HG03280 (cell line): ENCODE measurements at regions not wholly inside any gene's neighbourhood (a gene's known extent, or its start where the extent isn't known, plus 50 kb on each side); places are given as distances from the start of the nearest gene placed in this dataset.
"Not testable (repeated sequence)": the region's sequence is repeated elsewhere in the genome, so short reads cannot be mapped to it uniquely, and the experiment has no call there.

ENCODE experiments used
- ATAC-seq: cut with Tn5 transposase; IDR thresholded peaks from one replicate; pipeline ENCODE4 v1.9.1; 2021; ENCODE audit warnings: mild to moderate bottlenecking, moderate library complexity; ENCODE audit not compliant: unreplicated experiment

DNA sequence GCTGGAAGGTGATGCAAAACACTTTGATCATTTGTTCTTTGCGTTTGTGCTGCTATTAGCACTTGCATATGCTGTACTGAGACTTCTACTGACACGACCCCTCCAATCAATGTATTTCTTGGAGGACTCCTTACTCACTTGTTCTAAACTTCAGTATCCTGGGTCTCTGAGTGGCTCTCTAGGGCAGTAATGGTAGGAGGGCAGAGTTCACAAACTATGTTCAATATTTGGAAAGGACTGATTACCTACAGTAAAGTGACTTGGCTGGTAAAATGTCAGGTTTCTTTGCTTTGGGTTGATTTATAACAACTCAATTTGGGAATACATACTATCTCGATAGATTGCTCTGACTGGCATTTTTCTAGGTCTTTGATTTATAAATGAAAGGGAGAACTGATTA, 93.7 kb downstream of the TRIM43 start:
- no peak for ATAC-seq

DNA sequence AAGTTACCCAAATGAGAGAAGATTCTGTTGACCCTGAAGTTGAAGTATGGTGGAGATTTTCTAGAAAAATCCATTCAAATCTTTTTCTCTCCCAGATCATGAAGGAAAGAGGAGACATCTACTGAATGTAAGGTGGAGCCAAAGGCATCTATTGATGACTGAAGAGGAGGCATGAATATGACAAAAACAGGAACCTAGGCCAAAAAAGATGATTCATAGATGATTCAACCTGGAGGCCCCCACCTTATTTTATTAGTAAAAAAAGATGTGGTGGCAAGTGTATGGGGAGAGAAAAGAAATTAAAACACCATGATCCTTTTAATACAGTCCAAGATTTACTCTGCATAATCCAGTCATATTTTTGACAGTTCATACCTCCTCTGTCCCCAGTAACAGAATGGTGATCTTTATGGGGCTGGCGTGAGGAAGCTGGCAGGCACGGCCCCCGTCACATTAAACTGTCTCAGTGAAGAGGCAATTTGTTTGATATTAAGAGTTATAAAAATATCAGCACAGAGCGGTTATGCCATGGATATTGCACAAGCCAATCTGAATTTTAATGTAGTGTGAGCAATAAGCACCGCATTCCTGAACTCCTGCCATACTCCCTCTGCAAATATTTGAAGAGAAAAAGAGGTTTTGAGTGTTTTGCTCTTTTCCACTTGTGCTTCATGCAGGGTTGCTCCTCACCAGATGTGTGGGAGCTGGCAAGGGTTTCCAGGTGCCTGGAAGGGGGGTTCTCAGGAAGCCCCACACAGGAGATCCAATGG, 94.4 kb downstream of the TRIM43 start:
- not testable (repeated sequence) for ATAC-seq

DNA sequence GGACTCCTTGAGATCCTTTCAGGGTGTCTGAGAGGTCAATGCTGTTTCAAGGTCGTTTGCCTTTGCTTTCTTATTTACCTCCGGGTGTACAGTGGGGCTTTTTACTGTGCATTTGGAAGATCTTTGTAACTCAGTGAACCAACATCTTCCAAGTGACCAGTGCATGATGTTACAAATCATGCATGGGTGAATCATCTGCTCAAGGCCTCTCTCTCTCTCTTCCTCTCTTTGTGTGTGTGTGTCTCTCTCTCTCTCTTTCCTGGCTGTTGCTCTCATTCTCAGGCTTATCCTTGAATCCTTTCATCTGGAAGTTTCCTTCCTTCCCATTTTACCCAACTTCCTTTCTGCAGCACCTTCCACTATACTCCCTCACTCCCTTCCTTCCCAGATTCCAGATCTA, 96.1 kb downstream of the TRIM43 start:
- ATAC-seq, result not testable (repeated sequence)

DNA sequence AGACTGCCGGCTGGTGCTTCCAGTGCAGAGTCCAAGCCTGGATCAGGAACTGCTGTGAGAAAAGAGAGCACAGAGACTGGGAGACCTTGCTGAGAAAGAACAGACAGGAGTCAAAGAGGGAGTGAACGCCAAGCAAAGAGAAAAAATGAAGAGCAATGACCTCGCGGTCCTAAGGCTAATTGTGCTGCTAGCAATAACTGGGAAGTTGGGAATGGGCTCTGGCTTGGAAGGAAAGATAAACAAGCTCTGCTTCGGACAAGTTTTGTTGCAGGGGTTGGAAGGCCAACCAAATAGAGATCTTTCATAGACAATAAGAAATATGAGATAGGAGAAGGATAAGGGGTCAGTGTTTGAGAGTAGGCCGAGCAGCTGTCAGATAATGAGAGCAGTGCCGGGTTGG, 99.4 kb downstream of the TRIM43 start:
- not testable (repeated sequence) for ATAC-seq

DNA sequence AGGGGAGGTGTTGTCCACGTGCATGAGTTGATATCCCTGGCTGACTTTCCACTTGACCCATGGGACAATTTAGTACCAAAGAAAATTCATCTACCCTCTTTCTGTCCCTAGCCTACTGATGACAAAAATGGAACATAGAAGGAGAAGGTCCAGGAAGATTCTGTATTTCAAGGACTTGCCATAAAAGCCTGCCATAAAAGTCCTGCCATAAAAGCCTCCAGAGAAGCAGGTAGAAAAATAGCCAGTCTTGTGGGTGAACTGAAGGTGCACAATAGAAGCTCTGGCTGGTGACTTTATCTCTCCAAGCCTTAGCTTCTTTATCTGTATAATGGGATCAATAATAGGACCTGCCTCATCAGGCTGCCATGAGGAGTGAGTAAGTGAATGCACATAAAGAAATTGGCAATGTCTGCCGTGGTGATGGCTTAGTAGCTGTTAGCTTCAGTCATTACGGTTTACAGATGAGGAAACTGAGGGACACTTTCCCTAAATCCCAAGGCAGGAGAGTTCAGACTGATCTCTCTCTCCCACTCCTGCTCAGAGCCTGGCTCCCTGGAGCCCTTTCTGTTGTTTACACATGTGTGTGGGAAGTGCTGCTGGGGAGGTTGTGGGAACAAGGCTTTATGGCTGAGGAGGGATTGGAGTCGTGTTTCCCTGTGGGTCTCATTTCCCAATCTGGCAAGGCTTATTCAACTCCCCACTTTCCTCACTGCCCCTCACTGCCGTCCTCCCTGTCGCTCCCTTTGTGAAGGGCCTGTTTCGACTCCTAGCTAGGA, 101.5 kb downstream of the TRIM43 start:
- ATAC-seq, result not testable (repeated sequence)

DNA sequence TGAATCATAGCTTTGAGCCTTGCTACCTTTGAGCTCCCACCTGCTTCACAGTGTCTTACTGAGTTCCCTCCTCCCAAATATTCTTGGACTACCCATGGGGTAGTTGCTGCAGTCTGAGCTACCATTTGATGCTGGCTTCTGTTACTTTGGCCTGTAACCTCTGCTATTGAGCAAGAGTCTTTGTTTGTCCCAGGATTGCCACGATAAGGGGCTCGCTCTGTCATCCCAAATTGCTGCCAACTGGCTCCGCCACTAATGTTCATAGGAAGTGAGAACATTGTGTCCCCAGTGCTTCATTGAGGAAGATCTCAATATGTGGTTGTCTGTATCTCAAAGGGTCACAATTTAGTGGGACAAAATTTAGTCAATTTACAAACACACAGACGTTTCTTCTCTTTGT, 103.8 kb downstream of the TRIM43 start:
- ATAC-seq, result no peak

DNA sequence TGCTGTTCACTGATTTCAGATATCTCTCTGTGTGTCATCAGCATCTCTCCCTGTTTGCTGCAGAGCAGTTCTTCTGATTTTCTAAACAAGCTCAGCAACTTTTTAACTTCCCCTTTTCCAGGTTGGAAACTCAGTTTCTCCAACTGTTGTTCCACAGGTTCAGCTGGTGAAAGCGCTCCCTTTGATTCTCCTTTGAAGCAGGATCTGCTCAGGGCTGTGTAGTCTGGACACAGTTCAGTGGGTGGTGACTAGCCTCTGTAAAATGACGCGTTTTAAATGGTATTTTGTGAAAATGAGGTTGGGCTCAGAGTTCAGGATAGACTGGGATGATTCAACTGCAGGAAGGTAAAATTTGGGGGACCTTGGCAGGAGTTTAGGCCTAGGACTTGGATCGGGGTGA, 106.3 kb downstream of the TRIM43 start:
- no peak for ATAC-seq

DNA sequence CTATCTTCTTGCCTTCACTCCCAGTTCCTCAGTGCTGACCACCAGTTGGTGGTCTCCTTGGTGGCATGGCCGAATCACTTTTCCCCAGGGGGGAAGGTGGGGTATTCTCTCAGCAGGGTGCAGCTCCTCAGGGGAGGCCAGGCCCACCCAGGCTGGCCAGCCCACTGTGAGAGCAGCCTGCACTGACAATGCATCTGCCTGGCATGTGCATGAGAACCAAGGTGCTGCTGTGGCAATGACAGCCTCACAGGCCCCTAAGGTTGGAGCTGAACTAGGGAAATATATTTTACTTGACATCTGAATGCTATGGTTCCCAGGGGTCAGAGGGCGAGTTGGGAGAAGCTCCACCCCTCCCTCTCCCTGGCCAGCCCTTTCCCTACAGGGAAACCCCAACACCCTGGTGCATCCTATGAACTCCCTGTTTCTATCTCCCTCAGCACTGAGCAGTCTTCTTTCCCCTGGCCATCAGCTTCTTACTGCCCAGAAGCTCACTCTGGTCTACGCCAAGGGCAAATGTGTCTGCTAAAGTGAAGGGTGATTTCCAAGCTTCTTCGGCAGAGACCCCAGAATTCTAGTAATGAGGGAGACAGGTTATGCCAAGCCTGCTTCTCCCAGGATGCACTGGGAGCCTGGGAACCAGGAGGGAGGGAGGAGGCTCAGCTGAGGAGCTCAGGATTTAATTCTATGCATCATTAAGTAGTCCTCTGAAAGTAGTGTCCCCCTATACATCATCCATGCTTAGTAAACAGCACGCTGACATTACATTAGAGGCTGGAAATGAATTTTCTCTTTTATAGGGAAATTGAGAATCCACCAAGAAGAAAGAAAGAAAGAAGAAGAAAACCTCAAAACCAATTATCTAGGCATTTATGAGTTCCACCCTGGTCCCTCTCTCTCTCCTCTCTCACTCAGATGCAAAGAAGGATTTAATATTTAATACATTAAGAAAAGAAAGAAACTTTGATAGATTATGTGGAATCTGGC, 107.7 kb downstream of the TRIM43 start:
- not testable (repeated sequence) for ATAC-seq

DNA sequence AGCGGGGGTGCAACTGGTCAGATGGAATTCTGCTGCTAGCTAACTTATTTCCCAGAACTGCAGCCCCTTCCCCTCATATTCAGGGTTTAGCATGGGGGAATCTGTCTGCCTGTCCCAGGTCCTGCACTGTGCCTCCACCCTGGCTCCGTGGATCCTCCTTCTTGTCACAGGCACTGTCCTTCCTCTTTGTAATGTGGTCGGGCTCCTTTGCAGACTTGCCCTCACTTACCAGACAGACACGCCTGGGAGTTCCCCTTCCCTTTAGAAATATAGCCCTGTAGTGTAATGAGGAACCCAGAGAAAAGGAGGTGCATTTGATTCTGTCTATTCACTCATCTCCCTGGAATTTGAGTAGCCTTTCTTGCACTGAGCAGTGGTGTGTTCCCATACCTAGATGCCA, 108.7 kb downstream of the TRIM43 start:
- ATAC-seq, result no peak

DNA sequence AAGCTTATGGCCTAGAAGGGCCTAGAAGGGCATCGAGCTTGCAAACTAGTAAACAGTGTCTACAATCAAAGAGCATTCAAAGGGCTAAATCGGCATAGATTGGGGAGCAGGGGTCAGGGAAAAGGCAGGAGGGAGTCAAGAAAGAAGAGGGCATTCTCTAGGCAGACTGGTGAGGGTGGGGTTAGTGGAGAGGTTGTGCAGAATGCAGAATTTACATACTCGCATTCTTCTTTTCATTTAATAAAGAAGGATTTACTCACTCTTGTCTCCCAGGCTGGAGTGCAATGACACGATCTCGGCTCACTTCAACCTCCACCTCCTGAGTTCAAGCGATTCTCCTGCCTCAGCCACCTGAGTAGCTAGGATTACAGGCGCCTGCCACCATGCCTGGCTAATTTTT, 110.7 kb downstream of the TRIM43 start:
- no peak for ATAC-seq

DNA sequence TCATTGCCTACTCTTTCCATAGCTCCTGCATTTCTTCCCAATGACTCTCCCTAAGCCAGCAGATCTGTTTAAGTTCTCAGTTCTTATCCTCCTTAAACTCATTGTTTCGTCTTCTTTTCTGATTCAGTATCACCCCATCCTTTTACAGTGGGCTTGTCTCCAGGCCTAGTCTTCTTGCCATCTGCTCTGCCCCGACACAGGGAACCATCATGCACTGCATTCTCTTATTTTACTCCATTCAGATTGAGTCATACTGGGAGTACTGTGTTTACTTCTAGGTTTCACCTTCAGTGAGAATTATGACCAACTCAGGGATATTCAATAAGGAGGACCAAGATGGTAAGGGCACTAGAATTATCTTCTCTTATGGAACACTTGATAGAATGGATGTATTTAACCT, 115.4 kb downstream of the TRIM43 start:
- not testable (repeated sequence) for ATAC-seq

DNA sequence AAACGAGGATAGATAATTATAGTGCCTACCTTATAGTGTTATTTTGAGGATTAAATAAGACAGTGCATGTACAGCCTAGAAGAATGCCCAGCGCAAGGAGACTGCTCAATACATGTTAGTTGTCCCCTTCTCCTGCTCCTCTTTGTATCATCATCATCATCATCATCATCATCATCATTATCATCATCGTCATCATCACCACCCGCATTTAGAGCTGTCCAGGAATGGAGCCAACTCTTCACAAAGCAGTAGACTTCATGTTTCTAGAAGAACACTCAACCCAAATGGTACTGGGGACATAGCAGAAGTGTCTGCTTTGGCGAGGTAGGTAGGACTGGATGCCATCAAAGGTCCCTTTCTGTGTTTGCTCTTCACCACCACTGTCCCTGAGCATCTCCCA, 116.0 kb downstream of the TRIM43 start:
- no peak for ATAC-seq

DNA sequence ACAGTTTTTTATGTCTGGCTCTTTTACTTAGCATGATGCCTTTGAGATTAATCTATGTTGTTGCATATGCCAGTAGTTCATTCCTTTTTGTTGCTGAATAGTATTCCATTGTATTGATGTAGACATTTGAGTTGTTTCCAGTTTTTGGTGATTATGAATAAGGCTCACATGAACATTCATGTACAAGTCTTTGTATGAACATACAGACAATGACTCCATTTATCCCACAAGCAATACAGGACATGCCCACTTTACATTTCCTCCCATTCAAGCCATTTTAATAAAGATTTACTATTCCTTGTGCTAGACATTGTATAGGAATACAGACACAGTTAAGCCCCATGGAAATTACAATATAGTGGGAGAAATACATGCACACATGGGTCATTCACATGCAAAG, 118.0 kb downstream of the TRIM43 start:
- no peak for ATAC-seq

DNA sequence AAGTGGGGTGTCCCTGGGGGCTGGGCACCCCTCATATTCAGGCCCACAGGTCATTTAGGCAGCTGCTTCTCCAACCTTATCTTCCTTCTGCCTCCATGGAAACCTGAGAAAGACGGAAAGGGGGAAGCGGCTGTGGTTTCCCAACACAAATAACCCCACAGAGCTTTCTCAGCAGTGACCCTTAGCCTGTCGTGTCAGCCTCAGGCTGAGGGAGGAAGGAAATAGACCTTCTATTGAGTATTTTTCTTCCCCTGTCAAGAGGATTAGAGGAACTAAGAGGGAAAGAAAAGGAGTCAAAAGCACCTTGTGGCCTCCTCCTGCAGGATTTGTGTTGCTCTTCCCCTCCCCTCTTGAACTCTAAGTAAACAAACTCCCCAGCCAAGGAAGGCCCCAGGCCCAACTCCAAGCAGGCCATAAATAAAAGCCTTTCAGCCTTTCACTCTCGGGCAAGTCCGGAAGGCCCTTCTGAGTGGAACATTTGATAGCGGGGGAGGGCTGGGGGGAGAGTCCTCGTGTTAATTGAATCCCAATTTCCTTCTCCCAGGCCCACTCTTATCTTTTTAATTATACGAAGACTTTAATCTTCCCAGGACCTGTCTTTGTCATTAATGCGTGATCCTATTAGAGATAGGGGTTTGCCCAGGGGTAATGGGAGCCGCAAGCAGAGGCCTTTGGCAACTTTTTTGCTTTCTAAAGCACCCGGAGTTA, 121.8 kb downstream of the TRIM43 start:
- ATAC-seq, result not testable (repeated sequence)

DNA sequence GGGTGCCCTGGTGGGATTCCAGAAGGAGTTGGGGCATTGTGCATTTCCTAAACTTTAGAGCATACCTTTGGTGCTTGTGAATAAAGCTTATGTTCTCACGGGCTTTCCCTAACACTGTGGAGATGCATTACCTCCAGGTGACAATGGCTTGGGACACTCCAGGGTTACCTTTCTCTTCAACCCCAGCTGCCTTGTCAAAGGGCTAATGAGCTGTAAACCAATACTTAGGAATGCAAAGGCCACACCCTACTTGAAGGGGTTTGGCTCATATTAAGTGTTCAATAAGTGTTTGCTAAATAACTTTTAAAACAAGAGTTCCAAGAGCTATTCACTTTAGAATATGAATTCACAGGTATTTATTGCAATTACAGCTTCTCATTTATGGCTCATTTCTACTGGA, 122.6 kb downstream of the TRIM43 start:
- not testable (repeated sequence) for ATAC-seq

DNA sequence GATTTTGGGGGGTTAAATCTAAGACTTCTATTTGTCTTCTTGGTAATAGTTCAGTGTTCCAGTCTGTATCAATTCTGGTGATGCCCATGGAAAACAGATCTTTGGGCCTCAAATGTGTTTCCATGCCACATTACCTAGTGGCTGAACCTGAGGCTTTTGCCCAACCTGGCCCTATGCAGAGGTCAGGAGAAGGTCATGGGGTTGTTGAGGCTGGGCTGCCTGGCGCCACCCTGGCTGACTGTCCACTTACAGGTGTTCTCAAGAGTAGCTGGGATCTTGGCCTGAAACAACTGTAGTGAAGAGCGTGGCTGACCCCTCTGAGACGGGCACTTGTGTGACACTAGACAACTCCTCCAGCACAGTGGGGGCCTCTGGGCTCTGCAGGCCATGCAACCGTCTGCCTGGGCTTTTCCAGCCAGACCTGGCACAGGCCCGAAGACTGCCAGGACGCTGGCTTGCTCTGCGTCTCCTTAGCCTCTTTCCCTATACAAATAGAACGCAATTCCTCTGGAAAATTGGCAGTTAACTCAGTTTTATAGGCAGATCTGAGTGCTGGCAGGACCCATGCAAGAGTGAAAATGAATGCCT, 127.8 kb downstream of the TRIM43 start:
- no peak for ATAC-seq

DNA sequence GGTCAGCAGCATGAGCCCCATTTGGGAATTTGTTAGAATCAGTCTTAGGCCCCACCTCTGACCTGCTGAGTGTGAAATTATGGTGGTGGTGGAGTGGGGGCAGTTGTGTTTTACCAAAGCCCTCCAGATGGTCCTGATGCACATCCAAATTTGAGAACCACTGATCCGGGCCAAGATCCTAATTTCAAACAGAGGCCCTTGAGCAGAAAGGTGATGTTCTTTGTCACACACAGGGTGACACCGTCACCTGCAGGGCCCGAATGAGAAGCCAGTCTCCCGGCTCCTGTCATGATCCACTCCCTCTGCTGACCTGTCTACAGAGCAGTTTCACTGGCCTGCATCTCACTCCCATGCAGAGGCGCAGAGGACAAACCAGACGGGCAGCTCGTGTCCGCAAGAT, 129.9 kb downstream of the TRIM43 start:
- no peak for ATAC-seq

DNA sequence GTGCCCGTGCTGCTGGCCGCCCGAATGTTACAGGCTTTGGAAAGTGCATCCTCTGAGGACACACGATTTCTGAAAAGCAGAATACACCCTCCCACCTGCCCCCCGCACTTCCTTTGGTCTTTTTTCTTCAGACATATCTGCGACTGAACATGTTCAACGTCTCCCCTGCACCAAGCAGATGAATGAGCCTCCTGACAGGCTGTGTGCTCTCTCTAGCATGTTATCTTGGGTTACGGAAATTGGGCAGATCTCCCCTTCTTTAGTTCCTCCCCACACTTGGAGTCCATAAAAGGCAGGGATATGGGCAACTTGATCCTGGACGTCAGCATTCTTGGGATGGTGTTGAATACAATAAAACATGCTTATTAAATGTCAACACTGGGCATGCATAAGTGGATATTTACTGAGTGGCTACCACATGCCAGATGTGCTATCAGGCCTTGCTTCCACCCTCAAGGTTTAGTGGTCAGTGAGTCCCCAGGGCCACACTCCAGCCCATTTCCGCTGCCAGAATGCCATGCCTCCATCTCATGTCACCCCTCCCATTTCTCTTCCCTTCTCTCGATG, 130.4 kb downstream of the TRIM43 start:
- no peak for ATAC-seq

DNA sequence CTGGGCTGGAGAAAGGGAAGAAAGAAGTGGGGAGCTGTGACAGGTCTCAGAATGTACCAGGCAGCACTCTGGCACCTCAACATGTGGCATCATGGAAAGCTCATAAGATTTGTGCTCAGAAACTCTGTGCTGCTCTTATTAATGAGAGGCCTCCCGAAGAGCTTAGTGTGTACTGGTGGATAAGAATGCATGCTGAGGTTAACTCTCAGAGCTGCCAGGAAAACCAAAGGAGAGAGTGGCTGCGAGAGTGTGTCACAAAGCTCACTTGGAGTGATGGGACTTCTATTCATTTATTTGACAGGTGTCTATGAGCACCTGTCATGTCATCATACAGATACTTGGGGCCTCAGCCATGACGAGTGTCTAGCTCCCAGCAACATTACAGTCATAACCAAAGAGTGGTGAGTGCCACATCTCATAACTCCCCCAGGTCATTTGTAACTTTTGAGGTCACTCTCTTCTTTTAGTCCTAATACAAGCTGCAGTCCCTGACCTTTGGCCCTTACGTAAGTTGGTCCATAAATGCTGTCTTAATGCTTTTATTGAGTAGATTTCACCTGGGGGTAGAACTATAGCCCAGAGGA, 131.9 kb downstream of the TRIM43 start:
- not testable (repeated sequence) for ATAC-seq
